GM18499 (cell line): ENCODE measurements at regions not wholly inside any gene's neighbourhood (a gene's known extent, or its start where the extent isn't known, plus 50 kb on each side); places are given as distances from the start of the nearest gene placed in this dataset.

ENCODE experiments used
- ATAC-seq: cut with Tn5 transposase; IDR thresholded peaks from one replicate; pipeline ENCODE4 v1.9.1; 2021; ENCODE audit warnings: moderate number of reproducible peaks; ENCODE audit not compliant: insufficient read depth, unreplicated experiment

DNA sequence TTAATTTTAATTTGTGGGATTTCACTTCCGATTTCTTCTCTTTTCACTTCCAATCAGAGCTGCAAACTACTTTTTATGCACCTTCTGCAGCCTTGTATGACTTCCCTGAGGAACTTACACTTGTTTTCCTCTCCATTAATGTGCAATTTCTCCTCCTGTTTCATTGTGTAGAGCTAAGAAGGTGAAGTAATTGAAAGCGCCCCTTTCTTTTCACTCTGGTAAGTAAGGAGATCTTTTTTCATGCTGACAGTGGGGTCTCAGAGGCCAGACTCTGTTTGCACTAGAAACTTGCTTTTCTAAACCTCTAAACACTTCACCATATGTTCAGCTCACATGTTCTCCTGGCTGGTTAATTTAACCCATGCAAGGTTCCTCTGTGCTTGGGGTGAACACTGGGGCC is 117.0 kb downstream of the FANCF start:
- no peak for ATAC-seq

GRCh38 chr11:22497474-22497873 is 128.1 kb downstream of the FANCF start:
- ATAC-seq: no peak

GRCh38 chr11:22491555-22492225 is 133.9 kb downstream of the FANCF start:
- ATAC-seq: no peak

DNA sequence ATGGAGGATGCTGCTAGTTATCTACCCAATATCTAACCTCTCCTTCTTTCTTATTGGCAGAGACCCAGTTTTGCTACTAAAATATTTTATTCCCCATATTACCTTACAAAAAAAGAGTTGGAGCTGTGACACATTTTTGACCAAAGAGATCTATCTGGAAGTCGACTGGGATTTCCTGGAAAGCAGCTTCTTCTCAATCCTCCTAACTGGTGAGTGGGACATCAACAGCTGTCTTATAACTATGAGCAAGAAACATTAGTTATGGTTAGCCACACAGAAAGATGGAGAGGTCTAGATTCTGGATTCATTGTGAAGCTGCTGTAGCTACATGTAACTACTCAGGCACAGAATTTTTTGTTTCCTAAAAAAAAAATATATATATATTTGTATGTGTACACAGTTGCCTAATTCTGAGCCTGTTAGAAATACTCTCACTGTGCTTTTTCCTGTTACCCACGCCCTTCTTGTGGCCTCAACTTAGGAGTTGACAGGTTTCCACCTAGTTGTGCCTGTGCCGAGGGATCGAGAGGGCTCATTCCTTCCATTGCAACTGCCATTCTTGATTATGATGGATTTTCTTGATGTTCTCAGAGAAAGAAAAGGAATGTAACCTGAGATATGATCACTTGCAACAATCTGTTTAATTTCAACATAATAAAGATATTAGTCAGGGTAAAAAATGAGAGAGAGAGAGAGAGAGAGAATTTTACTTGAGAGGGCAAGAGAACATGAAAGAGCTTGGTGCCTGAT is 142.0 kb downstream of the SLC17A6 start:
- no peak for ATAC-seq

GRCh38 chr11:22479208-22479607 is 141.0 kb downstream of the SLC17A6 start:
- no peak for ATAC-seq

GRCh38 chr11:22478169-22478568 is 140.0 kb downstream of the SLC17A6 start:
- no peak for ATAC-seq

- ATAC-seq: no peak
Measured at GRCh38 chr11:22477312-22477711, 139.1 kb downstream of the SLC17A6 start.

DNA sequence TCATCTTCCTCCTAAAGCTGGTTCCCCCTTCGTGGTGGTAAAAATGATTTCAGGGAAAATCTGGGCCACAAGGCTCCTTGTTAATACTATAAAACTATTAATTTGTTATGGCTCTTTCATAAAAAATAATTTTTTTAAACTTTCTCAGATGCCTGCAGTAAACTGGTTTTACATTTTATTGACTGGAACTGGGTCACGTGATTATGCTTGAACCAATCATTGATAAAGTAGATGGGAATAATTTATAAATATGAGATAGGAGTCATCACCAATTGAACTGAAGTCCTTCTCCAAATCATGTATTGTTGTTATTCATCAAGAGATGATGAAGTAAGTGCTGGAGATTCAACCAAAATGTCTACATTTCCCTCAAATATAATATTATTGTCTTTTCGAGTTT is 138.4 kb downstream of the SLC17A6 start:
- ATAC-seq: no peak

DNA sequence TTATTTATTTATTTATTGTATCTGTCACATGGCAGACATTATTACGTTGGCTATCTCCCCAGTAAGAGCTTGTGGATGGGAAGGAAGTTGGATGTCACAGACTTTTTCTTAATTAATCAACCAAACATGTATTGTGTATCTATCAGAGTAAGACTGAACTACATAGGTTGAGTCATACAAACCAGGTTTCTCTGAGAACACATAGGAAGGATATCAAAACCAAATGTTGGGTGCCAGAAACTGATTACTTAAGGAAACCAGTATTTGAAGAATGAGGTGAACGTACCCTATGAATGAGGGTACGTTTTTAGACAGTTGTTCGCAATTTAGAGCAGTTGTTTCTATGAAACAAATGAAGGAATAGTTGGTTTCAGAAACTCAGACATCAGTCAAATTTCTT is 136.4 kb downstream of the SLC17A6 start:
- ATAC-seq: no peak

GRCh38 chr11:22473586-22473985 is 135.4 kb downstream of the SLC17A6 start:
- no peak for ATAC-seq

GRCh38 chr11:22472306-22472705 is 134.1 kb downstream of the SLC17A6 start:
- no peak for ATAC-seq

GRCh38 chr11:22471385-22471784 is 133.2 kb downstream of the SLC17A6 start:
- no peak for ATAC-seq

- no peak for ATAC-seq
Measured at GRCh38 chr11:22467741-22468140, 129.6 kb downstream of the SLC17A6 start.

GRCh38 chr11:22467248-22467647 is 129.1 kb downstream of the SLC17A6 start:
- no peak for ATAC-seq

DNA sequence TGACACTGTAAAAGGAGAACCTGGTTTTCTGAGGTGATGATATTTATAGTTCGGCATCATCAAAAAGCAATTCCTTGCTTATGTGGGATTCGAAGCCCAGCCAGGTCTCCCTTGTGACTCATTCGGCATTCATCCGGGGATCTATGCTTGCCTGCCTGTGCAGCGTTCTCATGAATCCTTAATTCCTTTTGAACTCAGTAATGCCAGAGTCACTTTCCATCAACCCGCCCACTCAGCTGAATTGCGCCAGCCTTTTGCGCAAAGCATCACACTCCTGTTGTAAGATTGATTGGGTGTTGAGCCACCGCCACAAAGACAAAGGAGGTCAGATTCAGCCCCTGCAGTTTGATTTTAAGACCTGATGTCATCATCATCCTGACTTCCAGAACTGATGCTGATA is 128.6 kb downstream of the SLC17A6 start:
- no peak for ATAC-seq

GRCh38 chr11:22466351-22466750 is 128.2 kb downstream of the SLC17A6 start:
- no peak for ATAC-seq

- ATAC-seq: no peak
Measured at GRCh38 chr11:22465620-22466019, 127.4 kb downstream of the SLC17A6 start.

GRCh38 chr11:22461626-22462025 is 123.4 kb downstream of the SLC17A6 start:
- no peak for ATAC-seq

GRCh38 chr11:22460181-22460580 is 122.0 kb downstream of the SLC17A6 start:
- no peak for ATAC-seq

GRCh38 chr11:22459048-22459447 is 120.9 kb downstream of the SLC17A6 start:
- no peak for ATAC-seq

DNA sequence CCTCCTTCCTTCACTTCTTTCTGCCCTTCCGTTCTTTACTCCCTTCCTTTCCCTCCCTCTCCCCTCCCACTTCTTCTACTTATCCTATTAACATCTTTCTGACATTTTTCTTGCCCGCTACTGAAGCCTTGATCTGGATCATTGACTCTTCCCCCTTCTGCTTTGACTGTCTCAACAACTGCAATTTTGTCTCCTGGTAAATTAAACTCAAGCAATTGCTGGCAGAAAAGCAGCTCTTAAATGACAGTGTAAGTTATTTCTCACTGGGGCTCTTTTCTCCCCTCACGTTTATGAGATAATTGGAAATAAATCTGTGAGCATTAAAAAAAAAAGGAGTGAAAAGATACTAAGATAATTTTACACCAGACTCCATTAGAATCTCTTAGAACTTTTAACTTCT is 120.0 kb downstream of the SLC17A6 start:
- no peak for ATAC-seq
